Vagina (tissue), 2 donors: ENCODE measurements at regions not wholly inside any gene's neighbourhood (a gene's known extent, or its start where the extent isn't known, plus 50 kb on each side); places are given as distances from the start of the nearest gene placed in this dataset.

ENCODE experiments used
- CTCF ChIP-seq, 3 experiments: fragments of 450-650 bp in 2 of 3; fragments of 200-600 bp in 1 of 3; sonication (generic) in 1 of 3; IDR thresholded peaks; one replicate each; pipeline ENCODE4 v1.5.1; 2017 to 2019; ENCODE audit warnings: antibody characterized with exemption in 3 of 3, mild to moderate bottlenecking in 2 of 3, moderate library complexity in 2 of 3
- POLR2AphosphoS5 ChIP-seq, 2 donors: sonication (generic); formaldehyde crosslinking; IDR thresholded peaks; one replicate each; pipeline ENCODE4 v1.9.0; 2017; ENCODE audit warnings: antibody characterized with exemption in 2 of 2, mild to moderate bottlenecking in 2 of 2, low read depth in 1 of 2; ENCODE audit not compliant: insufficient read depth in 1 of 2

- TF ChIP-seq CTCF (IDR thresholded peaks at IDR 0.05) (no peak), POLR2AphosphoS5 (IDR thresholded peaks at IDR 0.05; ENCODE audit: insufficient read depth in 1 of 2, low read depth in 1 of 2) (no peak)
These were observed 721.1 kb upstream of the TMPRSS15 start for GRCh38 chr21:19124691-19125090.
